ENCODE measurements at regions not wholly inside any gene's neighbourhood (a gene's known extent, or its start where the extent isn't known, plus 50 kb on each side); places are given as distances from the start of the nearest gene placed in this dataset.

- no peak overlapping the region for H3K4me2 ChIP-seq (ENCODE audit: low read length)
- H3F3A ChIP-seq (ENCODE audit: control insufficient read depth, insufficient read depth) = no peaks in the 10 kb centered on the region
- H3K27me3 ChIP-seq (ENCODE audit: control insufficient read depth, low read length) = no peaks in the 10 kb centered on the region
- no peaks in the 10 kb centered on the region for H4K20me1 ChIP-seq (ENCODE audit: control insufficient read depth, insufficient read depth, low read depth, low read length)
- no peak overlapping the region for H3K4me3 ChIP-seq (ENCODE audit: low read length)
- TF ChIP-seq CTCF (IDR thresholded peaks at IDR 0.05; ENCODE audit: low read depth, low read length, poor library complexity, severe bottlenecking) (no peak), EZH2phosphoT487 (IDR thresholded peaks at IDR 0.05; ENCODE audit: borderline replicate concordance, low read length) (no peak)
- H3K9me3 ChIP-seq (ENCODE audit: control insufficient read depth, insufficient read depth, low read length) = no peaks in the 10 kb centered on the region
- H3K79me2 ChIP-seq (ENCODE audit: control insufficient read depth, low read length) = no peaks in the 10 kb centered on the region
- H3K36me3 ChIP-seq (ENCODE audit: control insufficient read depth, low read length) = no peaks in the 10 kb centered on the region
- no peaks in the 10 kb centered on the region for H3K9me2 ChIP-seq (replicated peaks; ENCODE audit: control insufficient read depth, low read length)
- no peak overlapping the region for H3K27ac ChIP-seq (ENCODE audit: low read depth, low read length)
- H3K4me1 ChIP-seq (ENCODE audit: control insufficient read depth, low read length) = peaks cover 10% of the 10 kb centered on the region
Measured at GRCh38 chr1:3993619-3994375, 93.7 kb upstream of the C1orf174 start.

- H3K4me1 ChIP-seq (ENCODE audit: control insufficient read depth, low read length) = peaks cover 4% of the 10 kb centered on the region
- H3K9me3 ChIP-seq (ENCODE audit: control insufficient read depth, insufficient read depth, low read length) = no peaks in the 10 kb centered on the region
- H3K27ac ChIP-seq (ENCODE audit: low read depth, low read length) = no peak overlapping the region
- H3K4me3 ChIP-seq (ENCODE audit: low read length) = no peak overlapping the region
- no peaks in the 10 kb centered on the region for H4K20me1 ChIP-seq (ENCODE audit: control insufficient read depth, insufficient read depth, low read depth, low read length)
- H3K9me2 ChIP-seq (replicated peaks; ENCODE audit: control insufficient read depth, low read length) = no peaks in the 10 kb centered on the region
- H3K27me3 ChIP-seq (ENCODE audit: control insufficient read depth, low read length) = no peaks in the 10 kb centered on the region
- TF ChIP-seq EZH2phosphoT487 (IDR thresholded peaks at IDR 0.05; ENCODE audit: borderline replicate concordance, low read length) = no peak
- TF ChIP-seq CTCF (IDR thresholded peaks at IDR 0.05; ENCODE audit: low read depth, low read length, poor library complexity, severe bottlenecking) = no peak
- H3F3A ChIP-seq (ENCODE audit: control insufficient read depth, insufficient read depth) = no peaks in the 10 kb centered on the region
- H3K36me3 ChIP-seq (ENCODE audit: control insufficient read depth, low read length) = no peaks in the 10 kb centered on the region
- no peak overlapping the region for H3K4me2 ChIP-seq (ENCODE audit: low read length)
- no peaks in the 10 kb centered on the region for H3K79me2 ChIP-seq (ENCODE audit: control insufficient read depth, low read length)
Measured at GRCh38 chr1:3995141-3995780, 95.2 kb upstream of the C1orf174 start.

- Histone ChIP-seq H3K79me2 (ENCODE audit: control insufficient read depth, low read length) (no peaks in the 10 kb centered on the region), H3F3A (ENCODE audit: control insufficient read depth, insufficient read depth) (no peaks in the 10 kb centered on the region), H4K20me1 (ENCODE audit: control insufficient read depth, insufficient read depth, low read depth, low read length) (no peaks in the 10 kb centered on the region), H3K36me3 (ENCODE audit: control insufficient read depth, low read length) (no peaks in the 10 kb centered on the region), H3K27me3 (ENCODE audit: control insufficient read depth, low read length) (no peaks in the 10 kb centered on the region), H3K4me1 (ENCODE audit: control insufficient read depth, low read length) (peaks cover 1% of the 10 kb centered on the region; the same call in 1 of the 2 replicates), H3K27ac (ENCODE audit: low read depth, low read length) (no peak overlapping the region), H3K9me3 (ENCODE audit: control insufficient read depth, insufficient read depth, low read length) (no peaks in the 10 kb centered on the region), H3K9me2 (replicated peaks; ENCODE audit: control insufficient read depth, low read length) (no peaks in the 10 kb centered on the region), H3K4me3 (ENCODE audit: low read length) (no peak overlapping the region), H3K4me2 (ENCODE audit: low read length) (no peak overlapping the region)
- TF ChIP-seq CTCF (IDR thresholded peaks at IDR 0.05; ENCODE audit: low read depth, low read length, poor library complexity, severe bottlenecking) (no peak), EZH2phosphoT487 (IDR thresholded peaks at IDR 0.05; ENCODE audit: borderline replicate concordance, low read length) (no peak)
Measured at GRCh38 chr1:3996846-3997705, 97.0 kb upstream of the C1orf174 start.

All from DOHH2 (cell line).